GM20000 (cell line): ENCODE measurements at regions not wholly inside any gene's neighbourhood (a gene's known extent, or its start where the extent isn't known, plus 50 kb on each side); places are given as distances from the start of the nearest gene placed in this dataset.

Experiments used
- DNase-seq: peaks from one replicate; pipeline ENCODE4 v3.0.0; 2012; ENCODE audit warnings: low spot score
- TF ChIP-seq, protein P1 (sequence below): IDR thresholded peaks from 2 replicates; pipeline ENCODE4 v1.5.1; 2012; ENCODE audit warnings: mild to moderate bottlenecking, control low read depth; ENCODE audit errors: extremely low read depth, missing control alignments

DNA sequence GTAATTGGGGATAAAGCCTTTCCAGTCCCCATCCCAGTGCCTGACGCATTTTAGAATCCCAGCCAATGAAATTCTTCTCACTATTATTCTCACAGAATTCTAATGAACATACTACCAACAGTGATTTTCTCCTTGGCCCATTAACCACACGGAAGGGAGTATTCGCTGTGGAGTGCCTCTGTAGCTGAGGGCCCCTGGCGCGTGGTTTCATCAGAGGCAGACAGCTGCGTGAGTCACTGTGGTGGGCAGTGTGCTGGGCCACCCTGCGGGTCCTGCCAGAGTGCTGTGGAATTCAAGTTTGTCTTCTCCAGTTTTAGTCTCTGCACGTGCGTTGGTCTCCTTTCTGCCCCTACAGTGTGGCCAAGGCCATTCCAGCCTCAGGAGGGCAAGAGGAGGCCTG is 335.4 kb upstream of the FAT1 start:
- TF ChIP-seq, protein P1, sequence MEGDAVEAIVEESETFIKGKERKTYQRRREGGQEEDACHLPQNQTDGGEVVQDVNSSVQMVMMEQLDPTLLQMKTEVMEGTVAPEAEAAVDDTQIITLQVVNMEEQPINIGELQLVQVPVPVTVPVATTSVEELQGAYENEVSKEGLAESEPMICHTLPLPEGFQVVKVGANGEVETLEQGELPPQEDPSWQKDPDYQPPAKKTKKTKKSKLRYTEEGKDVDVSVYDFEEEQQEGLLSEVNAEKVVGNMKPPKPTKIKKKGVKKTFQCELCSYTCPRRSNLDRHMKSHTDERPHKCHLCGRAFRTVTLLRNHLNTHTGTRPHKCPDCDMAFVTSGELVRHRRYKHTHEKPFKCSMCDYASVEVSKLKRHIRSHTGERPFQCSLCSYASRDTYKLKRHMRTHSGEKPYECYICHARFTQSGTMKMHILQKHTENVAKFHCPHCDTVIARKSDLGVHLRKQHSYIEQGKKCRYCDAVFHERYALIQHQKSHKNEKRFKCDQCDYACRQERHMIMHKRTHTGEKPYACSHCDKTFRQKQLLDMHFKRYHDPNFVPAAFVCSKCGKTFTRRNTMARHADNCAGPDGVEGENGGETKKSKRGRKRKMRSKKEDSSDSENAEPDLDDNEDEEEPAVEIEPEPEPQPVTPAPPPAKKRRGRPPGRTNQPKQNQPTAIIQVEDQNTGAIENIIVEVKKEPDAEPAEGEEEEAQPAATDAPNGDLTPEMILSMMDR, result no peak

DNA sequence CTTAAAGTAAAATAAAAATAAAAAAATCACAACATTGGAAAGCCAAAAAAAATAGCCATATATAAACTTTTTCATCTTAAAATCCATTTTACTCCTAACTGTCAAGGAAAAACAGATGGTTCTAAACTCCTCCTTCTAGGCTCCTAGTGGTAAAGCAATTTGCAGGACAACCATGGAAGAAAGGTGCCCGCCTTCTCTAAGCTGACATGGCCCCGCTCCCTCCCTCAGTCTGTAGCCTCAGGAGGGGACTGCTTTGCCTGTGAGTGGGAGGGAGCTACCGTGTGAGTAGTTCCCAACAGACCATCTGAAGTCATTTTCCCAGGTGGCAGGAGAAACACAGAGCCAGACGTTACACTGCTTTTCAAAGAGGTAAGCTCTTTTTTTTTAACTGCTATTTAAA is 336.2 kb upstream of the FAT1 start:
- DNase-seq, result no peak
- TF ChIP-seq, protein P1, result no peak

More for the DNA sequence above, 335.4 kb upstream of the FAT1 start:
- no peak for DNase-seq

DNA sequence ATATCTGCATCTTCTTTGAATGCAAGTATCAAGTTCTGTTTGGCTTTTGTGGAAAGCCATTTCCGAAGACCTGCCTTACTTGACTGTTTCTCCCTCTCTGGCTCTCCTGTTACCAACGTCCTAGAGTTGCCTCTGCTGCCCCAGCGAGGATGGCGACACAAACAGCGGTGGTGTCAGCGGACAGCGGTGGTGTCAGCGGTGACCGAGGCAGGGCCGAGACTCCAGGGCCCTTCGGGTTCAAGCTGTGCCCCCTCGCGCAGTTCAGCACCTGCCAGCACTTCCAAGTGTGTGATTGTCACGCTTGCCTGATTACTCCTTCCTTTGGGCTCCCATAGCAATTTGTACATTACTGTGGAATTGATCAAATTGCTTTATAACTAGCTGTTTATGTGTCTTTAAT is 336.9 kb upstream of the FAT1 start:
- DNase-seq, result no peak
- TF ChIP-seq, protein P1, result no peak

DNA sequence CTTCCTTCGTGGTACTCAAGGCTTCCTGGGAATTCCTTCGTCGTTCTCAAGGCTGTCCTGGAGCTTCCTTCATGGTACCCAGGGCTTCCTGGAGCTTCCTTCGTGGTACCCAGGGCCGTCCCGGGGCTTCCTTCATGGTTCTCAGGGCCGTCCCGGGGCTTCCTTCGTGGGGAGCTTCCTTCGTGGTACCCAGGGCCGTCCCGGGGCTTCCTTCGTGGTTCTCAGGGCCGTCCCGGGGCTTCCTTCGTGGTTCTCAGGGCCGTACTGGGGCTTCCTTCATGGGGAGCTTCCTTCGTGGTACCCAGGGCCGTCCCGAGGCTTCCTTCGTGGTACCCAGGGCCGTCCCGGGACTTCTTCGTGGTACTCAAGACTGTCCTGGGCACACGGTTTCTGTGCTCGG is 339.6 kb upstream of the FAT1 start:
- DNase-seq, result no peak
- TF ChIP-seq, protein P1, result no peak

DNA sequence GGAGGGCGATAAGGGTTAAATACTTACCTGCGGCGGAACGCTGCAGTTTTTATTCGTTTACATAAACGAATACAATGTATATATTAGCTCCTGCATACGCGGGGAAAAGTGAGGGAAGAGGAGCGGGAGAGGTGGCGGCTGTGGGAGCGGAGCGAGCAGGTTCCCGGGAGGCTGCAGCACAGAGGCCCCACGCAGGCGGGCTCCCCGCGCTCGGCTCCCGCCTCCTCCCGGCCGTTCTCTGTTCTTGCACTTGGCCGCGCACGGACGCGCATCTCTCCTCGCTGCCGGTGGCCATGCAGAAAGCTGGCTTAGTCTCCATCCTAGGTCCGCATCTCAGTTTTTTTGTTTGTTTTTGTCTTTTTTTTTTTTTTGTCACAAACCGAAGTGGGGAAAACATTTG is 340.4 kb upstream of the FAT1 start:
- DNase-seq, result no peak
- TF ChIP-seq, protein P1, result no peak

DNA sequence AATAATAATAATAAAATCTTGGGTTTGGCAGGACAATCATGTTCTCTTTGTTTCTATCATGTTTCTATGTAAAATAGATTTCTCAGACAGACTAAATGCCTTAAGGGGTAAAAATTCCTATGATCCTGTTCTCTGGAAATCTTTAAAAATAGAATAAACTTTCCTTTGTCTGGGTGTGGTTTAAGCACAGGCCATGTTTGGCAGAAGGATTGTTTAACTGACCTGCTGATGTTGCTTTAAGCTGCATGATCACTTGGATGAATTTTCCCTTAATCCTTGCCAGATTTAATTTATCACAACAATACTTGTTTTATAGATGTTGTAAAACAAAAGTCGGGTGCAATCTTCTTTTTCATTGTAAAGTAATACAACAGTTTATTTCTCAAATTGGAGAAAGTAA is 341.7 kb upstream of the FAT1 start:
- TF ChIP-seq, protein P1, result no peak
- DNase-seq, result no peak

DNA sequence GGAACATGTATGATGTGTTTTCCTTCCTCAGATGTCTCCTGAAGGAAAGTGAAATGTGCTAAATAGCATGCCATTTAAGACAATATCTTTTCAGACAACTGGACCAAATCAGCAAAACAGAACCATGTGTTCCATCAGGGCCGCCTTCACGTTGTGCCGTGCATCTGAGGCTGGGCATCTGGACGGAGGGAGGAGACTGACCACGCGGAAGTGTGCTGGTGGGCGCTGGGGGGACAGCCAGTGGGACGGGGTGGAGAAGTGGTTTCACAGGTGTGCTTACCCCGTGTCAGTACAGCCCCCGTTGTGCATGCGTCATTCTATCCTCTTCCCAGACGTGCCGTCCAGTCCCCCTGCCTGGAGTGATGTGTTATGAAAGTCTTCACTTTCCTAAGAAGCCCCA is 342.1 kb upstream of the FAT1 start:
- TF ChIP-seq, protein P1, result no peak

More for the DNA sequence above, 342.1 kb upstream of the FAT1 start:
- no peak for DNase-seq
